ENCODE measurements at regions not wholly inside any gene's neighbourhood (a gene's known extent, or its start where the extent isn't known, plus 50 kb on each side); places are given as distances from the start of the nearest gene placed in this dataset.

DNA sequence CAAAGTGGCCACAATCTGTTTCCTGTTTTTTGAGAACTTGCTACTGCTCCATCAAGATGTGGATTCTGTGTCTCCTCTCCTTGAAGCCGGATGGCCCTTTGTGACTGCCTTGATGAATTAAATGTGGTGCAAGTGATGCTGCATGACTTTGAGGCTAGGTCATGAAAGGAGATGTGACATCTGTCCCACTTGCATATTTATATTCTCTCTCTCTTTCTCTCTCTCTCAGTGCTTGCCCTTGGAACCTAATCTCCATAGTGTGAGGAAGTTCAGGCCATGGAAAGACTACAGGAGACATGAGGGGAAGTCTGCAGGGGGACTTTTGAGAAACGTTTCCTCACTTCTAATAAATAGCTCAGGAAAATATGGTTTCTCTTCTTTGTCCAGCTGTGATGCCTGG, 50.0 kb upstream of the ADPGK start:
- TF ChIP-seq, protein P1, sequence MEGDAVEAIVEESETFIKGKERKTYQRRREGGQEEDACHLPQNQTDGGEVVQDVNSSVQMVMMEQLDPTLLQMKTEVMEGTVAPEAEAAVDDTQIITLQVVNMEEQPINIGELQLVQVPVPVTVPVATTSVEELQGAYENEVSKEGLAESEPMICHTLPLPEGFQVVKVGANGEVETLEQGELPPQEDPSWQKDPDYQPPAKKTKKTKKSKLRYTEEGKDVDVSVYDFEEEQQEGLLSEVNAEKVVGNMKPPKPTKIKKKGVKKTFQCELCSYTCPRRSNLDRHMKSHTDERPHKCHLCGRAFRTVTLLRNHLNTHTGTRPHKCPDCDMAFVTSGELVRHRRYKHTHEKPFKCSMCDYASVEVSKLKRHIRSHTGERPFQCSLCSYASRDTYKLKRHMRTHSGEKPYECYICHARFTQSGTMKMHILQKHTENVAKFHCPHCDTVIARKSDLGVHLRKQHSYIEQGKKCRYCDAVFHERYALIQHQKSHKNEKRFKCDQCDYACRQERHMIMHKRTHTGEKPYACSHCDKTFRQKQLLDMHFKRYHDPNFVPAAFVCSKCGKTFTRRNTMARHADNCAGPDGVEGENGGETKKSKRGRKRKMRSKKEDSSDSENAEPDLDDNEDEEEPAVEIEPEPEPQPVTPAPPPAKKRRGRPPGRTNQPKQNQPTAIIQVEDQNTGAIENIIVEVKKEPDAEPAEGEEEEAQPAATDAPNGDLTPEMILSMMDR (IDR thresholded peaks at IDR 0.05; ENCODE audit: low read depth, low read length) = no peak
- TF ChIP-seq, protein P2, sequence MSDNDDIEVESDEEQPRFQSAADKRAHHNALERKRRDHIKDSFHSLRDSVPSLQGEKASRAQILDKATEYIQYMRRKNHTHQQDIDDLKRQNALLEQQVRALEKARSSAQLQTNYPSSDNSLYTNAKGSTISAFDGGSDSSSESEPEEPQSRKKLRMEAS (IDR thresholded peaks at IDR 0.05; ENCODE audit: low read depth, low read length) = no peak
